IPS-18c (cell line): ENCODE measurements at regions not wholly inside any gene's neighbourhood (a gene's known extent, or its start where the extent isn't known, plus 50 kb on each side); places are given as distances from the start of the nearest gene placed in this dataset.
"Not testable (repeated sequence)": the region's sequence is repeated elsewhere in the genome, so short reads cannot be mapped to it uniquely, and the experiment has no call there.

Experiments
- H3K4me3 ChIP-seq: 2 replicates; pipeline ENCODE4 v1.7.0; 2013; ENCODE audit warnings: low read depth, mild to moderate bottlenecking, low read length, moderate library complexity; ENCODE audit not compliant: insufficient read depth
- H3K9me3 ChIP-seq: one replicate; pipeline ENCODE4 v1.6.1; 2013; ENCODE audit warnings: mild to moderate bottlenecking, low read length, moderate library complexity; ENCODE audit not compliant: control insufficient read depth, insufficient read depth

DNA sequence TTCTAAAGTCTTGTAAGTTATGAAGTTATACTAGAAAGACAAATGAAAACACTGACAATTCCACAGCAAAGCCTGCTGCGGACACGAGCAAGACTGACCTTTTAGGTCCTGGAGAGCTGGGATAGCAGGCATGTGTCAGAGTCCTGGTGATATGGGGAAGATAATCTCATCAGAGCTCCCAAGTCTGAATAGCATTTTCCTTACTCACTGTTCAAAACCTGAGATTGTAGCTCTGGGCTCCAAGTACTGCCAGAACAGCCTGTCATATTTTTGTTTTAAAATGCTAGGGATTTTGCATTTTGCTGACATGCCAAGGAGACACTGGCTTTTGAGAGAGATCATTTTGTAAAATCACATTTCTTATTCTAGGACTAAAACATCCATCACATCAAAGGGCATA is 90.1 kb downstream of the DRD1 start:
- Histone ChIP-seq H3K4me3 (no peak overlapping the region), H3K9me3 (peaks cover 3% of the 10 kb centered on the region)

DNA sequence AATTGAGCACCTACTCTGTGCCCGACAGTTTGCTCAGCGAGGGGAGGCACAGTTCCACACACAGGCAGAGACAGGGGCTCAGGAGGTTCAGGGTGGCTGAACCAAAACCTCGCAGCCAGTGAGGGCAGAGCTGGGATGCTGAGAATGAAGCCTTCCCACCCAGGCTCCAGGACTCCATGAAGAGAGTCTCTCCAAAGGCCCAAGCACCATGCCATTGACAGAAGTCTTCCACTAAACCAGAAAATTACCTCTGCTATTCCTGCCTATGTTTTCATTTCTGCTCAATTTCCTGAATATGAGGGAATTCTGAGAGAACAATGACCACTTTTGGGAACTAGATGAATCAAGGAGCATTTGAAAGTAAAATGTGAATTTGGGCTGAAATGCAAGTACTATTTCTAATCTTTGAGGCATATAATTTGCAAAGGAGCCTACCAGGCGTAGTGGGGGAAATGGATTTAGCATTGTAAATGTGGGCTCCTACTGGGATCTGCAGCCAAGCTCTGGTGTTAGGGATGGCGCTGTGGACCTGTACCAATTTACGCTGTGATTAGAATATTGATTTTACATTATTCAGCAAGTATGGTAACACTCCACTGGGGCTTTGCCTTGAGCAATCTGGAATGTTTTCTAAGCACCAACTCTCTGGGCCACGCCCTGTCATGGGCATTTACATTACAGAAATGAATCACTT is 91.9 kb downstream of the DRD1 start:
- Histone ChIP-seq H3K4me3 (no peak overlapping the region), H3K9me3 (peaks cover under 1% of the 10 kb centered on the region)

DNA sequence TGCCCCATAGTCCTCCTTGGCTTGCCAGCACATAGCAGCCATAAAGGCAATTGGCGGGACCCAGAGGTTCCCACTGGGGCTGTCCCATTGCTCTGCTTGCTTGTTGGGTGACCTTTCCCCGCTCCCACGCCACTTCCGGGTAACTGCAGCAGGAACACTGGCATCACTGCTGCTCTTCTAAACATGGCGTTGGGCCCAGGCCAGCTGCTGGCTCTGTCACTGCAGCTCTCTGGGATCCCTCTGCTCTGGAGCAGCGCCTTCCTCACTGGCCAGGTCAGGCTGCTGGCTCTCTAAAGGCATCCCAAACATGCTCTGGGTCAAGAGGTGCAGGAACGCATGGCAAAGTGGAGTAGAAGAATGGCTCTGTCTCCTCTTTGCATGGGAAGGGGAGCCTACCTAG is 92.9 kb downstream of the DRD1 start:
- H3K4me3 ChIP-seq, result no peak overlapping the region
- H3K9me3 ChIP-seq, result no peaks in the 10 kb centered on the region

DNA sequence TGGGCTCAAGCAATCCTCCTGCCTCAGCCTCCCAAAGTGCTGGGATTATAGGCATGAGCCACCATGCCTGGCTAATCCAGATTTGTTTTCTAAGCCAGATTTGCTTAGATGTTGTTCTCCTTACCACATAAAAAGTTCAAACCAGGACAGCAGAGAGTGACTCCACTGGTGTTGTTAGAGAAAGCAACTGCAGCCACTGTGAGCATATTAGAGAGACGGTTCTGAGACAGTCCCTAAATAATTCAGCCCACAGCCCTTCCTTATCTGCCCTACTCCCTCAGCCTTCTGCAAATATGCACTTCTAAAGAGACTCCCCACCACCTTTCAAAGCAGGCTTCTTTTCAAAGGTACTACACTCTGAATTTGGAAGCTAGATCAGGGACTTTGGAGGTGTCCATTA is 96.1 kb downstream of the DRD1 start:
- no peak overlapping the region for H3K4me3 ChIP-seq
- H3K9me3 ChIP-seq, result no peaks in the 10 kb centered on the region

DNA sequence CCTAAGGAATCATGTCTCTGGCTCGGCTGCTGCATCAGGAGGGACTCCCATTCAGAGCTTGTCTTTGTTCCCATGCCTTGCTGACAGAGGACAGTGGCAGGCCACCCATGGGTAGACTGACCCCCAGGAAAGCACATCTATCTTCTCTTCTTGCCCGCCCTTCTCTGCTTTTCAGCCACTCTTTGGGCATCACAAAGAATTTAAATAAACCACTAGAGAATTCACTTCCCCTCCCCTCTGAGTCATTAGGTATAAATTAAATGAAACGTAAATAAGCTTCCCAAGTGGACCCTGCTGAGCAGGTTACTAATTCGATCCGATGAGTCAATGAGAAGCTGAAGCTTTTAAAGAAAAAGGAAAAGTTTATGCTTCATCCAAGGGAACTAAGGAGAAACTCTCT is 97.0 kb downstream of the DRD1 start:
- Histone ChIP-seq H3K4me3 (no peak overlapping the region), H3K9me3 (no peaks in the 10 kb centered on the region)

DNA sequence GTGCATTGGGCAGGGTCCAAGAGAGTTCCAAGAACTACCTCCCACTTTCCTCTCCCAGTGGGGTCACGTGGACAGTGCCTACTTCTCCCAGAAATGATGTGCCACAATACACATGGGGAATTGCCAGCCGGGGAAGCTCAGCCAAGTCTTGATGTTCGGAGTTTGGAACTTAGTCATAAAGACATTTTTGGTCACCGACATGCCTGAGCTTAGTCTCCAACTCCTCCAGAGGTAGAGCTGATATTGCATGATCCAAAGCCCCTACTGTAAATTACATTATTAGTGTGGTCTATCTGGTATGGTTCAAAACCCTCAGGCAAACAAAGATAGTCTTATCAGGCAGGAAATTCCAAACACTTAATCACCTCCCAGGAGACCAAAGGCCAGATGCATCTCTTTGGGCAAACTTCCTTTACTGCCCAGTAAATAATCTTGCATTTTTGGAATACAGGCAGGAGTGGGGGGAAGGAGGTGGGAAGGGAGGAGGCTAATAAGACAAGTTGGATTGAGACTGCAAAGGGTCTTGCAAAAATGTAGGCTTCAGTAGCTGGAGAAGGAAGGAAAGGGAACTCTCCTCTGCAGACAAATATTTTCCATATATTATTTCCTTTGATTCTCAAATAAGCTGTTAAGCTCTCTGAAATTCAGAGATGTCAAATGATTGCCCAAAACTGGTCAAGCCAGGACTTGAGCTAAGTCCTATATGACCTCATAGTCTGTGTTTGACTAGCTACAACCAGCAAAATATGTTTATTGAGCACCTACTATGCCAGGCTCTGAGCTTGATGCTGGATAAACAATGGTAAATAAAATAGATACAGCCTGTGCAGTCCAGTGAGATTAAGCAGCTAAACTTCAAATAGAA is 99.4 kb downstream of the DRD1 start:
- H3K4me3 ChIP-seq, result no peak overlapping the region
- no peaks in the 10 kb centered on the region for H3K9me3 ChIP-seq

DNA sequence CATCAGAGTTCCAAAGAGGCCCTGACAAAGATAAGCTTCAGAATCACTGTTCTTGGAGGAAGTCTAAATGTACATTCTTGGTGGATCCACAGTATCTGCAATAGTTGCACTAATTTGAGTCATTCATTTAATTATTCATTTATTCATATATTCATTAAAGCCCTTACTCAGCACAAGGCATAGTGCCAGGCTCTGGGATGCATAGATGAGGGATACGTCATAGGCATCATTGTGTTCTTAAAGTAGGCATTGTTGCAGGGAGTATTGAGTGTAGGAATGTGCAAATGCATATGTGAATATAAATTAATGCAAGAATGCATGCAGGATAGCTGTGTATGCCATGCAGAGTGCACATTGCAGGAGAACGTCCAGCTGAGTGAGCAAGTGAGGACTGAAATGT is 100.7 kb downstream of the DRD1 start:
- Histone ChIP-seq H3K9me3 (no peaks in the 10 kb centered on the region), H3K4me3 (no peak overlapping the region)

DNA sequence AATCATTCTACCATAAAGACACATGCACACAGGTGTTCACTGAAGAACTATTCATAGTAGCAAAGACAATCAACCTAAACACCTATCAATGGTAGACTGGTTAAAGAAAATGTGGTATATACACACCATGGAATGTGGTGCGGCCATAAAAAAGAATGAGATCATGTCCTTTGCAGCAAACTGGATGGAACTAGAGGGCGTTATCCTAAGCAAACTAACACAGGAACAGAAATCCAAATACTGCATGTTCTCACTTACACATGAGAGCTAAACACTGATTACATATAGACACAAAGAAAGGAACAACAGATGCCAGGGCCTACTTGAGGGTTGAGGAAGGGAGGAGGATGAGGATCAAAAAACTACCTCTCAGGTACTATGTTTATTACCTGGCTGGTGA is 103.8 kb downstream of the DRD1 start:
- H3K9me3 ChIP-seq, result no peaks in the 10 kb centered on the region
- no peak overlapping the region for H3K4me3 ChIP-seq

DNA sequence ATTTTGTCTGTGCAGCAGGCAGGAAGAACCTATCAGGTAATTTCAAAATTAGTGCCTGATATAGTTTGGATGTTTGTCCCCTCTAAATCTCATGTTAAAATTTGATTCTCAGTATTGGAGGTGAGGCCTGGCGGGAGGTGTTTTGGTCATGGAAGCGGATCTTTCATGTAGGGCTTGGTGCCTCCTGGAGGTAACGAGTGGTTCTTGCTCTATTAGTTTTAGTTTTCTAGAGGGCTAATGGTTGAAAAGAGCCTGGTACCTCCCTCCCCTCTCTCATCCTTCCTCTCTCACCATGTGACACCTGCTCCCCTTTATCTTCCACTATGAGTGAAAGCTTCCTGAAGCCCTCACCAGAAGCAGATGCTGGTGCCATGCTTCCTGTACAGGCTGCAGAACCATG is 106.3 kb downstream of the DRD1 start:
- H3K9me3 ChIP-seq, result no peaks in the 10 kb centered on the region
- no peak overlapping the region for H3K4me3 ChIP-seq

DNA sequence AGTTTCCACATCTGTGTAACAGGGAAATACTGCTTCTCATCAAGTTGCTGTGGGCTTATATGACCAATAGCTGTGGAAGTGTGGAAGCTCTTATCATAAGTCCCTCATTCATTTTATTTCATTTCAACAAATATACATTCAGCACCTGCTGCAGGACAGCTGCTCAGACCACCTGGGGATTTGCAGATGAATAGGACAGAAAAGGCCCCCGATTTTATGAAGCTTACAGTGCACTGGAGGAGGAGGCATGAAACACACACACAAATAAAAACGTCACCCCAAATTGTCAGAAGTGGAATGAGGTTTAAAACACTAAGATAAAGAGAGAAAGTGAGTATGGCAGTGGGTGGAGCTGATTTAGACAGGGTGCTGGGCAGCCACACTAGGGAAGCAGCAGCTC is 107.2 kb downstream of the DRD1 start:
- H3K4me3 ChIP-seq, result no peak overlapping the region
- no peaks in the 10 kb centered on the region for H3K9me3 ChIP-seq

DNA sequence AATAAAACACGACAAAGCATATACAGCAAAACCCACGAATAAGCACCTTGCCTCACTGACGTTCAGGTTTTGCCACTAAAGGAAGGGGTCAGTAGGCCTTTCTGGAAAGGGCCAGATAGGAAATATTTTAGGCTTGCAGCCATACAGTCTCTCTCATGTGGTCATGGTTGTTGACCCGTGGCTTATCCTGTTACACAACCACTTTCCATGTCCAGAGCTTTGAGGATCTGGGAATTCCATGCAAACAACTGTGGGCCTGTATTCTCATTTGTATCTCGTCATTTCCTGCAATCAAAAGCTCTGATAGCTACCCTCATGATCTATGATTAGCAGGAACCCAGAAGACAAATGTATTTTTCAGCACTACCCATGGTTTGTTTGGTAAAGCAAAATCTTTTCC is 108.3 kb downstream of the DRD1 start:
- Histone ChIP-seq H3K9me3 (no peaks in the 10 kb centered on the region), H3K4me3 (no peak overlapping the region)

DNA sequence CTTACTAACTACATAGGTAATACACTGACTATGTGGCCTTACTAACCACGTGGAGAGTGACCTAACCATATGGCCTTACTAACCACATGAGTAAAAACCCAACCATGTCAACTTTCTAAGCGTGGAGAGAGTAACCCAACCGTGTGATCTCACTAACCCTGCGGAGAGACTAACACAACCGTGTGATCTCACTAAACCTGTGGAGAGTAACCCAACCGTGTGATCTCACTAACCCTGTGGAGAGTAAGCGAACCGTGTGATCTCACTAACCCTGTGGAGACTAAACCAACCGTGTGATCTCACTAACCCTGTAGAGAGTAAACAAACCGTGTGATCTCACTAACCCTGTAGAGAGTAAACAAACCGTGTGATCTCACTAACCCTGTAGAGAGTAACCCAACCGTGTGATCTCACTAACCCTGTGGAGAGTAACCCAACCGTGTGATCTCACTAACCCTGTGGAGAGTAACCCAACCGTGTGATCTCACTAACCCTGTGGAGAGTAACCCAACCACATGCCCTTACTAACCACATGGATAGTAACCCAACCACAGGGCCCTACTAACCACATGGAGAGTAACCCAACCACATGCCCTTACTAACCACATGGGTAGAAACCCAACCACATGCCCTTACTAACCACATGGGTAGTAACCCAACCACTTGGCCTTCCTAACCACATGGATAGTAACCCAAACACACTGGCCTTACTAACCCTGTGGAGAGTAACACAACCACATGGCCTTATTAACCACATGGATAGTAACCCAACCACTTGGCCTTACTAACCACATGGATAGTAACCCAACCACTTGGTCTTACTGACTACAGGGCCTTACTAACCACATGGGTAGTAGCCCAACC is 112.6 kb downstream of the DRD1 start:
- H3K9me3 ChIP-seq, result not testable (repeated sequence)

DNA sequence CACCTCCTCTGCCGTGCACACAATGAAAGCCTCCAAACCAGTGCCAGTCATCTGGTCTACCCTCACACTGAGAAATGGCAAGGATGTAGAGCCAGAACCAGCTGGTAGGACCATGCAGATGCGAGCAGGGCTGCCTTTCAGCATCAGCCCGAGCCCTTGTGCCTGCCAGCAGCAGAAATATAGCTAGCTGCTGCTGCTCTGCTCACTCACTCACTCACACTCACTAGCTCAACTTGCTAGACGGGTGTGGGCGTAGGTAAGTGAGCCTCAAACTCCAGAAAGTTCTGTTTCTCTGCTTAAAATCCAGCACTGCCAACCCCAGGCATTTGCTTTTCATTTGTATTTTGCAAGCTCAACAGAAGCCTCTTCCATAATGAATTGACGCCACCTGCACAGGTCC is 114.0 kb downstream of the DRD1 start:
- H3K9me3 ChIP-seq, result no peaks in the 10 kb centered on the region
- no peak overlapping the region for H3K4me3 ChIP-seq

More for the DNA sequence above, 112.6 kb downstream of the DRD1 start:
- H3K4me3 ChIP-seq, result not testable (repeated sequence)

DNA sequence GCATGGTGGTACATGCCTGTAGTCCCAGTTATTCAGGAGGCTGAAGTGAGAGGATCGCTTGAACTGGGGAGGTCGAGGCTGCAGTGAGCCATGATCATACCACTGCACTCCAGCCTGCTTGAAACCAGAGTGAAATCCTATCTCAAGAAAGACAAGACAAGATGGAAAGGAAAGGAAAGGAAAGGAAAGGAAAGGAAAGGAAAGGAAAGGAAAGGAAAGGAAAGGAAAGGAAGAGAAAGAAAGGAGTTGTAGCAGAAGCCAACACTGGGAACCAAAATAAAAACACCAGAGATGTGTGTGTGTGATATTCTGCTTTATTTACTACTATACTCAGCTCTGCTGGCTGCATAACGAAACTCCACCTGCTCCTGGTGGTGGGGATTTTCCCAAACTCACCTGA is 115.3 kb downstream of the DRD1 start:
- Histone ChIP-seq H3K9me3 (no peaks in the 10 kb centered on the region), H3K4me3 (no peak overlapping the region)

DNA sequence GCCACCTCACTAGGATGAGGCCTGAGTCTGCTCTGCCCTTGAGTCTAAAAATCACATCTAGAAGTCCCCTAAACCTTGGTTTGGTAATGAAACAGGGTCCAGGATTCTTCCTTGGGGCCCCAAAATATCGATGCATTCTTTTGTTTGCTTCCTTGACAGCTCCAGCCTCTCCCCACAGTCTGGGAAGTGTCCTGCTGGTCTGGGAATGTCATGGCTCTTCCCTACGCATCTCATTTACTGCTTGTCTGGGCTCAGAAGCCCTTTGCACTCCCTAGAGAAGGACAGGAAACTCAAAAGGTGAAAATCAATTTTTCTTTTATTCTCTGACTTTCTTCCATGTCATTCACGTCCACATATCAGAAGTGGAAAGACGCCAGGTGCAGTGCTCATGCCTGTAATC is 115.8 kb downstream of the DRD1 start:
- no peak overlapping the region for H3K4me3 ChIP-seq
- no peaks in the 10 kb centered on the region for H3K9me3 ChIP-seq

DNA sequence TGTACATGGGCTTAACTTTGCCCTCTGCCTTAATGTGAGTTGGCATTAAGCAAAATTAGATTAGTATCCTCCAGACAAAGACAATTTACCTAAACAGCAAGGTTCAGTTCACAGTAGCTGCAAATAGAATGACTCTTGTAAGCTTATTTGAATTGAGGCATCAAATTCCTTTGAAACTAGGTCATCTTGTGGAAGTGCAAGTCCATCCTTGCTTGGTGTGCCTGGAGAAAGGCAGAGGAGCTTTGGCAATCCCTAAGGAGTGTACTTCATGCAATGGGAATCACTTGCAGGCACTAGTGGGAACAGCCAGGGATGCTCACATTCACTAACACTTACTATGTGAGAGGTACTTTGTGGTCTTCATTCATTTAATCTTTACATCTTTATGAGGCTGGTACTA is 118.3 kb downstream of the DRD1 start:
- no peaks in the 10 kb centered on the region for H3K9me3 ChIP-seq
- no peak overlapping the region for H3K4me3 ChIP-seq

DNA sequence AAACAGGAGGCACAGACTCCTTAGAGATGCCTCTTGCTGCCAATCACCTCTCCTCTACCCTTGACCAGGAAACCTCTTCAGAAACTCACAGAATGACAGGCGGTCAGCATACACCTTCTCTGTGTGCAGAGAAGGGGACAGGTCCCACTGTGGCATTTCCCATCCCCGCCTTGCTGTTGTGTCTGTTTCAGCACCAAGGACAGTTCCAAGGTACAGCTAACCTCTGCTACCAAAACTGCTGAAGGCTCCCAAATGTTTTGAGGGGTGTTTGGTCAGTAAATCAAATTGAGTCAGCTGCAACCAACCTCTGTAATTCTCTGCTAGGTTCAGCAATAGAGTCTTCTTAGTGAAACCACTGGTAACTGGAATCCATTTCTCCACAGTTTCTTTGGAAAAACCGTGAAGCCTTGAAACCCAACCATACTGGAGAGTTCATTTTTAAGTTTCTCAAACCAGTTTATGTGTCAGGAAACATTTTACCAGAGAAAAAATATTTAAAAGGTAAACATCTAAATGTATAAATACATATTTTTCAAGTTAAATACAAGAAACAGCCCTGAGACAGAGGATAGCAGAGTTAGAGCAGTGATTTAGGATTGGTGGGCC is 122.0 kb downstream of the DRD1 start:
- Histone ChIP-seq H3K4me3 (no peak overlapping the region), H3K9me3 (no peaks in the 10 kb centered on the region)
